Naive thymus-derived CD4-positive, alpha-beta T cell (primary cell): ENCODE measurements at regions not wholly inside any gene's neighbourhood (a gene's known extent, or its start where the extent isn't known, plus 50 kb on each side); places are given as distances from the start of the nearest gene placed in this dataset.

Experiments used
- ATAC-seq: fragments of 150-1000 bp; cut with Tn5 transposase; 2 replicates; pipeline ENCODE4 v1.10.0; 2021; ENCODE audit warnings: mild to moderate bottlenecking, moderate library complexity
- CTCF ChIA-PET: fragments of 350-600 bp; sonication (Branson Sonifier 250); formaldehyde crosslinking; loops from one replicate; lab custom pipeline; 2021; ENCODE audit warnings: antibody characterized with exemption; lab: Charles Lee
- POLR2A ChIA-PET: fragments of 350-600 bp; sonication (Branson Sonifier 250); formaldehyde crosslinking; loops from one replicate; lab custom pipeline; 2021; ENCODE audit warnings: antibody characterized with exemption, inconsistent platforms; lab: Charles Lee
- DNase-seq, 9 donors: peaks; one replicate each; pipeline versions ENCODE4 v3.0.0 to v3.0.0-alpha.2; 2020 to 2022; ENCODE audit warnings: mixed read lengths in 1 of 9
- H3K27ac ChIP-seq: one replicate; pipeline ENCODE4 v1.7.0; 2013; ENCODE audit warnings: mild to moderate bottlenecking, low read depth, low read length, moderate library complexity
- H3K27me3 ChIP-seq, 2 donors: one replicate each; pipeline ENCODE4 v1.7.0; 2013; ENCODE audit warnings: low read length in 2 of 2, mild to moderate bottlenecking in 2 of 2, moderate library complexity in 2 of 2; ENCODE audit not compliant: control insufficient read depth in 2 of 2, insufficient read depth in 2 of 2
- H3K36me3 ChIP-seq, 3 experiments: 1 replicate in 2 of 3; 2 replicates in 1 of 3; pipeline ENCODE4 v1.7.0; 2013; ENCODE audit warnings: low read length in 3 of 3, mild to moderate bottlenecking in 3 of 3, moderate library complexity in 1 of 3; ENCODE audit not compliant: insufficient read depth in 3 of 3, control insufficient read depth in 2 of 3
- H3K4me1 ChIP-seq, 2 donors: one replicate each; pipeline ENCODE4 v1.7.0; 2013; ENCODE audit warnings: low read length in 2 of 2, mild to moderate bottlenecking in 2 of 2, moderate library complexity in 1 of 2; ENCODE audit not compliant: control insufficient read depth in 2 of 2, insufficient read depth in 2 of 2
- H3K4me3 ChIP-seq: 2 replicates; pipeline ENCODE4 v1.7.0; 2013; ENCODE audit warnings: mild to moderate bottlenecking, low read length
- H3K9me3 ChIP-seq, 3 experiments: 1 replicate in 2 of 3; 2 replicates in 1 of 3; pipeline ENCODE4 v1.7.0; 2013; ENCODE audit warnings: low read length in 3 of 3; ENCODE audit not compliant: control insufficient read depth in 2 of 3
- H3K27ac Mint-ChIP-seq, 9 donors: one replicate each; pipeline ENCODE4 v1.8.0; 2020 to 2022; ENCODE audit warnings: mixed read lengths in 9 of 9, mild to moderate bottlenecking in 8 of 9, moderate library complexity in 5 of 9, inconsistent platforms in 2 of 9
- H3K27me3 Mint-ChIP-seq, 5 donors: one replicate each; pipeline ENCODE4 v1.8.0; 2021 to 2022; ENCODE audit warnings: mixed read lengths in 5 of 5, mild to moderate bottlenecking in 1 of 5
- H3K36me3 Mint-ChIP-seq, 5 donors: one replicate each; pipeline ENCODE4 v1.8.0; 2020 to 2022; ENCODE audit warnings: mixed read lengths in 5 of 5, mild to moderate bottlenecking in 3 of 5, inconsistent platforms in 1 of 5
- H3K4me1 Mint-ChIP-seq, 7 donors: one replicate each; pipeline ENCODE4 v1.8.0; 2020 to 2022; ENCODE audit warnings: mixed read lengths in 7 of 7, mild to moderate bottlenecking in 3 of 7, inconsistent platforms in 1 of 7
- H3K4me3 Mint-ChIP-seq, 10 donors: one replicate each; pipeline ENCODE4 v1.8.0; 2020 to 2022; ENCODE audit warnings: mild to moderate bottlenecking in 10 of 10, mixed read lengths in 10 of 10, moderate library complexity in 6 of 10, inconsistent platforms in 2 of 10
- H3K9me3 Mint-ChIP-seq, 11 donors: one replicate each; pipeline ENCODE4 v1.8.0; 2020 to 2022; ENCODE audit warnings: mixed read lengths in 11 of 11, mild to moderate bottlenecking in 4 of 11, inconsistent platforms in 1 of 11, moderate library complexity in 1 of 11
- intact Hi-C, 2 donors: fragments of 100-400 bp; cut with micrococcal nuclease; formaldehyde crosslinking; loops; one replicate each; pipeline ENCODE4 v1.15.1; 2023

DNA sequence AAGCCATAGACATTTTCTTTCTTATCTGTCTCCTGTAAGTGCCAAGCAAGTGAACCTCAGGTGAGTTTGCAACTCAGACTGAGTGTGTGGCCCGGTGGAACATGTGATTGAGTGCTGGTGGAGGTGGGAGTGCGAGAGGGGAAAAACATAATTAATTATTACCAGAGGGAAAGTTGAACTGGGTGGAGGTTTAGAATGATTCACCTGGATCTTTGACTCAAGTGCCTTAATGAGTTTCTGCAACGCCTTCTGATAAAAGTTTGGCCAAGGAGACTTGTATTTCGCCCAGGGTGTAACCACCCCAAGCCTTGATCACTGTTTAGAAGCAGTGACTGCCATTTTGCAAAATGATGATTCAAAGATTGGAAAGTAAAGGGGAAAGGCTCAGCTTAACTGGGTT is 513.9 kb downstream of the GATA3 start:
- intact Hi-C loops = no loop called here
- DNase-seq (no peak), ATAC-seq (no peak)
- Mint-ChIP-seq H3K36me3 (no peaks in the 10 kb centered on the region), H3K4me1 (no peaks in the 10 kb centered on the region), H3K27ac (no peak overlapping the region), H3K4me3 (no peak overlapping the region), H3K9me3 (peaks cover 0 to 5% (median 0%) of the 10 kb centered on the region in 11 donors), H3K27me3 (peaks cover 5 to 22% (median 11%) of the 10 kb centered on the region in 5 donors)
- Histone ChIP-seq H3K36me3 (no peaks in the 10 kb centered on the region), H3K27me3 (no peaks in the 10 kb centered on the region), H3K27ac (no peak overlapping the region), H3K4me3 (no peak overlapping the region), H3K4me1 (no peaks in the 10 kb centered on the region), H3K9me3 (no peaks in the 10 kb centered on the region)
- ChIA-PET POLR2A (no interaction called here), CTCF (no interaction called here)

DNA sequence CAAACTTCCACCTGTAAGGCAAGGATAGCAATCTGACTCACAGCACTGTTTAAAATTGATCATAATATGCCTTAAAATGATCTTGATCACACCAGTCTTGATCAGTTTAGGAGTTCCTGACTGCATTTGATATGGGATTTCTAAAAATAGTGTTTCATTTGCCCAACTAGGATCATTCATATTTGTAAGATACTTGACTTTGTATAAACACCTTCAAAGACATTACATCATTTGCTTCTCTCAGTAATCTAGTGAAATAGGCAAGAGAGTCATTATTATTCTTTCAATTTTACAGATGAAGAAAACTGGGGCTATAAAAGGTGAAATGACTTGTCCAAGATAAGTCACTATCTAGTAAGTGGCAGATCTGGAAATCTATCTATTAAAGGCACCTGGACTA is 521.1 kb downstream of the GATA3 start:
- no peaks in the 10 kb centered on the region for H3K4me1 ChIP-seq
- ChIA-PET CTCF (no interaction called here), POLR2A (no interaction called here)
- no peaks in the 10 kb centered on the region for H3K9me3 ChIP-seq
- Mint-ChIP-seq H3K9me3 (peaks cover 0 to 5% (median 0%) of the 10 kb centered on the region in 11 donors), H3K4me1 (peaks cover 0 to 13% (median 0%) of the 10 kb centered on the region in 7 donors), H3K4me3 (no peak overlapping the region), H3K27me3 (peaks cover 0 to 36% (median 28%) of the 10 kb centered on the region in 5 donors), H3K36me3 (no peaks in the 10 kb centered on the region), H3K27ac (no peak overlapping the region)
- DNase-seq (no peak), ATAC-seq (no peak)
- H3K36me3 ChIP-seq = no peaks in the 10 kb centered on the region
- no peak overlapping the region for H3K4me3 ChIP-seq
- H3K27ac ChIP-seq = no peak overlapping the region
- H3K27me3 ChIP-seq = no peaks in the 10 kb centered on the region
- intact Hi-C loops = no loop called here

DNA sequence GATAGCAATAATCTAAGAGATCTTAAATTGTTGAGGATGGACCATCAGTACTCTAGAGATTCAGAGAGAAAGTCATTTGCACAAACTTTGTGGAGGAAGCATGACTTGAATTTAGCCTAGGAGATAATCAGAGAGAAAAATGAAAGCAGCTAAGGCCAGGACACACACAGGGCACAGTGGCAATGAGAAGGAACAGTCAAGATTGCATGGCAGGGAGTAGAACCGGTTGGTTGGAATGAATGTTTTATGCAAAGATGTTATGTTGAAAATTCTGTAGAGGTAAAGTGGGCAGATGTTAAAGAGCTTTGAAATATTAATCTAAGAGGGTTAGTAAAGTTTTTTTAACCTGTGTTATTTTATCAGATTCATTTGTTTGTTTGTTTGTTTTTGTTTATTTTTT is 521.8 kb downstream of the GATA3 start:
- H3K4me1 ChIP-seq = no peaks in the 10 kb centered on the region
- Mint-ChIP-seq H3K4me3 (no peak overlapping the region), H3K27ac (no peak overlapping the region), H3K36me3 (no peaks in the 10 kb centered on the region), H3K27me3 (peaks cover 0 to 36% (median 28%) of the 10 kb centered on the region in 5 donors), H3K4me1 (peaks cover 0 to 13% (median 0%) of the 10 kb centered on the region in 7 donors), H3K9me3 (peaks cover 0 to 5% (median 0%) of the 10 kb centered on the region in 11 donors)
- H3K27ac ChIP-seq = no peak overlapping the region
- CTCF ChIA-PET = no interaction called here
- H3K27me3 ChIP-seq = no peaks in the 10 kb centered on the region
- no peak overlapping the region for H3K4me3 ChIP-seq
- H3K9me3 ChIP-seq = no peaks in the 10 kb centered on the region
- ATAC-seq = no peak
- intact Hi-C loops = no loop called here
- H3K36me3 ChIP-seq = no peaks in the 10 kb centered on the region
- POLR2A ChIA-PET = no interaction called here
- no peak for DNase-seq

DNA sequence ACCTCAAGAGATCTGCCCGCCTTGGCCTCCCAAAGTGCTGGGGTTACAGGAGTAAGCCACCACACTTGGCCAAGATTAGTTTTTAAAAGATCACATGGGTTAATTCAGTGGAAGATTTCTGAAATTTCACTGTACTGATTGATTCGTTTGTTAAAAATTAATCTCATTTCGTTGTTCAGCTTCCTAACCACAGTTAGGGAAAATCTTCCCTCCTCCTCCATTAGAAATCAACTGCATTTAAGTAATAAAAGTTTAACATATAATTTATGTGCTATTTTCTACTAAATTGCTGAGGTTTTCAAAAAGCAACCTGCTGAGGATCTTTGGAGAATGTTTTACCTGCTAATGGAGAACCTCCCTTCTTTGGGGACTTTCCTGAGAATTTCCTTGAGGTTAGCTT is 522.4 kb downstream of the GATA3 start:
- ATAC-seq = no peak
- intact Hi-C loops = no loop called here
- H3K27me3 ChIP-seq = no peaks in the 10 kb centered on the region
- H3K4me3 Mint-ChIP-seq = no peak overlapping the region
- H3K36me3 Mint-ChIP-seq = no peaks in the 10 kb centered on the region
- H3K4me1 ChIP-seq = no peaks in the 10 kb centered on the region
- peaks cover 0 to 13% (median 0%) of the 10 kb centered on the region in 7 donors for H3K4me1 Mint-ChIP-seq
- no peak overlapping the region for H3K27ac Mint-ChIP-seq
- peaks cover 0 to 36% (median 28%) of the 10 kb centered on the region in 5 donors for H3K27me3 Mint-ChIP-seq
- no peak overlapping the region for H3K27ac ChIP-seq
- CTCF ChIA-PET = no interaction called here
- no peaks in the 10 kb centered on the region for H3K36me3 ChIP-seq
- peaks cover 0 to 3% (median 0%) of the 10 kb centered on the region in 11 donors for H3K9me3 Mint-ChIP-seq
- POLR2A ChIA-PET = no interaction called here
- DNase-seq = no peak
- H3K9me3 ChIP-seq = no peaks in the 10 kb centered on the region
- H3K4me3 ChIP-seq = no peak overlapping the region

DNA sequence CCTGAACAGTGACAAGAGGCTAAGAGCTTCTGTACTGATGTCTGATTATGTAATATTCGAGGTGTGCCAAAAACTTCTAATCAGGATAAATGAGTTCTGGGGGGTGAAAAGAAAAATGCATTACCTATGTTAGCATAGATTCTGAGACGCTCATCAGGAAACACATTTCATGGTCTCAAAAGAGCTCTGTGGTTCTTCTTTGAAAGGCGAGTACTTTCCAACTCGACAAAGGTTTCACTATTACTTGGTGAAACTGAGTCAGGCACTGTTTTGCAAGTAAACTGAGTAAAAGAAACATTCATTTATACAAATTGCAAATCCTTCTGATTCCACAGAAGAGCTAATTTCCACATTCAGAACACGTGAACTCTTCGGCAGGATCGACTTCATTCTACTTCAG is 523.2 kb downstream of the GATA3 start:
- Histone ChIP-seq H3K9me3 (no peaks in the 10 kb centered on the region), H3K4me1 (no peaks in the 10 kb centered on the region), H3K36me3 (no peaks in the 10 kb centered on the region), H3K4me3 (no peak overlapping the region), H3K27me3 (no peaks in the 10 kb centered on the region), H3K27ac (no peak overlapping the region)
- ChIA-PET CTCF (no interaction called here), POLR2A (no interaction called here)
- no peak for DNase-seq
- intact Hi-C loops = no loop called here
- Mint-ChIP-seq H3K4me1 (peaks cover 0 to 13% (median 0%) of the 10 kb centered on the region in 7 donors), H3K36me3 (no peaks in the 10 kb centered on the region), H3K27me3 (peaks cover 0 to 33% (median 28%) of the 10 kb centered on the region in 5 donors), H3K4me3 (no peak overlapping the region), H3K27ac (no peak overlapping the region), H3K9me3 (peaks cover 0 to 3% (median 0%) of the 10 kb centered on the region in 11 donors)
- no peak for ATAC-seq

DNA sequence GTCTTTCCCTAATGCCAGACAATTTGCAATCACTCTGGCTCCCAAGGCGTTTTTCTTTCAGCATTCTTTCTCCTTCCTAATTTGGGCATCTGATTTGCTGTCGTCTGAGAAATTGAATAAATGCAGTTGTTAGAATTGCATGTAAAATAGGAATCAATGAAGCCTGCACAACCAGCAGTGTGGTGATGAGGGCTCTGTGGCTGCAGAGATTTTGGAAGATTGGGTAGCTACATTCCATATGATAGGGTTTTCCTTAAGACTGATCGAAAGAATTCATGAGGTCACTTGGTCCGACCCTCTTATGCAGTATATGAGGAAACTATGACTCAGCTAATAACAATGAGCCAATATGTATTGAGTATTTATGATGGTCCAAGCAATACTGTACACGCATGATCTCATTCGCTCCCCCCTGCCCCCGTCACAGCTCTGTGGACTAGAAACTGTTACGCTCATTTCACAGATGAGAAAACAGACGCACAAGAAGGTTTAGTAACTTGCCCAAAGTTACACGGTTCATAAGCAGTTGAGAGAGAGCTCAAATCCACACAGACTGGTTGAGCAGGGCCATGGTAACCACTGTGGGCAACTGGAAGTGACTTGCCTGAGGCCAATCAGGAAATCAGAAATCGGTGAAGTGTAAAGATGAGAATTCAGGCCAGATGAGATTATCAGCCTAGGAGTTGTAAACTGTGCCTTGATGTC is 527.2 kb downstream of the GATA3 start:
- ChIA-PET POLR2A (no interaction called here), CTCF (interaction anchor here (0.6 kb wide), 1 partner anchor 1562 kb away, joined by 3 read pairs; no protein-coding TSS in a partner anchor)
- Histone ChIP-seq H3K4me3 (no peak overlapping the region), H3K27me3 (no peaks in the 10 kb centered on the region), H3K9me3 (no peaks in the 10 kb centered on the region), H3K4me1 (no peaks in the 10 kb centered on the region), H3K36me3 (no peaks in the 10 kb centered on the region), H3K27ac (no peak overlapping the region)
- DNase-seq (no peak), ATAC-seq (no peak)
- H3K9me3 Mint-ChIP-seq = peaks cover 0 to 3% (median 0%) of the 10 kb centered on the region in 11 donors
- H3K27ac Mint-ChIP-seq = no peak overlapping the region
- no peaks in the 10 kb centered on the region for H3K36me3 Mint-ChIP-seq
- intact Hi-C loops = no loop called here
- H3K4me1 Mint-ChIP-seq = peaks cover 0 to 9% (median 0%) of the 10 kb centered on the region in 7 donors
- peaks cover 0 to 18% (median 8%) of the 10 kb centered on the region in 5 donors for H3K27me3 Mint-ChIP-seq
- H3K4me3 Mint-ChIP-seq = no peak overlapping the region

DNA sequence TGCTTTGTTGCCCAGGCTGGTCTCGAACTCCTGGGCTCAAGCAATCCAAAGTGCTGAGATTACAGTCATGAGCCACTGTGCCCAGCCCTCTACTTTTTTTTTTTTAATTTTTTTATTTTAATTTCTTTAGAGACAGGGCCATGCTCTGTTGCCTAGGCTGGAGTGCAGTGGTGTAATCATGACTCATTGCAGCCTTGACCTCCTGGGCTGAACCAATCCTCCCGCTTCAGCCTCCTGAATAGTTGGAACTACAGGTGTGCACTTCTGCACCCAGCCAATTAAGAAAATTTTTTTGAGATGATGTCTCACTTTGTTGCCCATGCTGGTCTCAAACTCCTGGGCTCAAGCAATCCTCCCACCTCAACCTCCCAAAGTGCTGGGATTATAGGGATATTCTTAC is 528.6 kb downstream of the GATA3 start:
- intact Hi-C loops = no loop called here
- DNase-seq = no peak
- no peak for ATAC-seq

More for the DNA sequence above, 528.6 kb downstream of the GATA3 start:
- Mint-ChIP-seq H3K27ac (no peak overlapping the region), H3K27me3 (peaks cover 2 to 21% (median 18%) of the 10 kb centered on the region in 5 donors), H3K9me3 (peaks cover 0 to 3% (median 0%) of the 10 kb centered on the region in 11 donors), H3K4me3 (no peak overlapping the region), H3K36me3 (no peaks in the 10 kb centered on the region), H3K4me1 (no peaks in the 10 kb centered on the region)
- no peaks in the 10 kb centered on the region for H3K36me3 ChIP-seq
- H3K27ac ChIP-seq = no peak overlapping the region
- no peaks in the 10 kb centered on the region for H3K4me1 ChIP-seq
- H3K4me3 ChIP-seq = no peak overlapping the region
- POLR2A ChIA-PET = no interaction called here
- no peaks in the 10 kb centered on the region for H3K27me3 ChIP-seq
- no peaks in the 10 kb centered on the region for H3K9me3 ChIP-seq
- CTCF ChIA-PET = no interaction called here
